ENCODE measurements at regions not wholly inside any gene's neighbourhood (a gene's known extent, or its start where the extent isn't known, plus 50 kb on each side); places are given as distances from the start of the nearest gene placed in this dataset.
"Not testable (repeated sequence)": the region's sequence is repeated elsewhere in the genome, so short reads cannot be mapped to it uniquely, and the experiment has no call there.

DNA sequence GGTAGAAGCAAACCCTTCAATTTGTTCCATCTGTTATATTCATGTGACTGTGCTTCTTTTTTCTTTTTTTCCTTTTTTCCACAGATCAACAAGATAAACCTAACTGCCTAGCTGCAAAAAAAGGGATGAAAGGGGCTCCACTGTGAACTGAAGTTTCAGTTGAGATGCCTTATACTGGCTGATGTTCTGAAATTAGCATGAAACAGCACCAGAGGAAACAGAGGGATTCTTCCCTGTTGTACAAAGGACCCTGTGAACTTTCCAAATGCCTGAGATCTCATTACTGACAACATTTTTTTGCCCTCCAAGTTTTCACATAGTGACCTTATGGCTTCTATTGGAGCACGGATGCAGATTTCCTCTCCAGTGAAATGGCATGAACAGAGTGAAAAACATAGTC, 302.7 kb upstream of the TFAP2D start:
- TF ChIP-seq, protein P1, sequence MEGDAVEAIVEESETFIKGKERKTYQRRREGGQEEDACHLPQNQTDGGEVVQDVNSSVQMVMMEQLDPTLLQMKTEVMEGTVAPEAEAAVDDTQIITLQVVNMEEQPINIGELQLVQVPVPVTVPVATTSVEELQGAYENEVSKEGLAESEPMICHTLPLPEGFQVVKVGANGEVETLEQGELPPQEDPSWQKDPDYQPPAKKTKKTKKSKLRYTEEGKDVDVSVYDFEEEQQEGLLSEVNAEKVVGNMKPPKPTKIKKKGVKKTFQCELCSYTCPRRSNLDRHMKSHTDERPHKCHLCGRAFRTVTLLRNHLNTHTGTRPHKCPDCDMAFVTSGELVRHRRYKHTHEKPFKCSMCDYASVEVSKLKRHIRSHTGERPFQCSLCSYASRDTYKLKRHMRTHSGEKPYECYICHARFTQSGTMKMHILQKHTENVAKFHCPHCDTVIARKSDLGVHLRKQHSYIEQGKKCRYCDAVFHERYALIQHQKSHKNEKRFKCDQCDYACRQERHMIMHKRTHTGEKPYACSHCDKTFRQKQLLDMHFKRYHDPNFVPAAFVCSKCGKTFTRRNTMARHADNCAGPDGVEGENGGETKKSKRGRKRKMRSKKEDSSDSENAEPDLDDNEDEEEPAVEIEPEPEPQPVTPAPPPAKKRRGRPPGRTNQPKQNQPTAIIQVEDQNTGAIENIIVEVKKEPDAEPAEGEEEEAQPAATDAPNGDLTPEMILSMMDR (IDR thresholded peaks at IDR 0.05; ENCODE audit: borderline replicate concordance, control extremely low read depth, extremely low read depth, insufficient read depth, missing control alignments): no peak
- in situ Hi-C loops (cut with MboI; ENCODE audit: low sequenced_read_pairs, unreplicated experiment): no loop called here
- no peak for DNase-seq (ENCODE audit: low spot score)

DNA sequence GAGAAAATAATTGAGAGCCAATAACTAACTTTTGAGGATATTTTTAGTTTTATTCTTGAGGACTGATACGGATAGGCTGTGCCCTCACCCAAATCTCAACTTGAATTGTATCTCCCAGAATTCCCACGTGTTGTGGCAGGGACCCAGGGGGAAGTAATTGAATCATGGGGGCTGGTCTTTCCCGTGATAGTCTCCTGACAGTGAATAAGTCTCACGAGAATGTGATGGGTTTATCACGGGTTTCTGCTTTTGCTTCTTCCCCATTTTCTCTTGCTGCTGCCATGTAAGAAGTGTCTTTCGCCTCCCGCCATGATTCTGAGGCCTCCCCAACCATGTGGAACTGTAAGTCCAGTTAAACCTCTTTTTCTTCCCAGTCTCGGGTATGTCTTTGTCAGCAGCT, 292.3 kb upstream of the TFAP2D start:
- not testable (repeated sequence) for DNase-seq (ENCODE audit: low spot score)

DNA sequence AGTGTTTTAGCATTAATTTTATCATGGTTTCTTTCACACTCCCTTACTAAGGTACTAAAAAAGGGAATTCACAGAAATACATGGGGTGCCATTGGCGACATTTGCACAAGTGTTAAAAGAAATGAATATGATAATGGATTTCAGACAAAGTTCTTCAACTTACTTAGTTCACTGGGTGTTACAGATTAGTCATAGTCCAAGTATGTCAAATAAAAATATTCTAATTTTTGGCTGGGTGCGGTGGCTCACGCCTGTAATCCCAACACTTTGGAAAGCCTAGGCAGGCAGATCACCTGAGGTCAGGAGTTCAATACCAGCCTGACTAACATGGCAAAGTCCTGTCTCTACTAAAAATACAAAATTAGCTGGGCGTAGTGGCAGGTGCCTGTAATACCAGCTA, 286.1 kb upstream of the TFAP2D start:
- TF ChIP-seq, protein P1 (IDR thresholded peaks at IDR 0.05; ENCODE audit: borderline replicate concordance, control extremely low read depth, extremely low read depth, insufficient read depth, missing control alignments): no peak
- in situ Hi-C loops (cut with MboI; ENCODE audit: low sequenced_read_pairs, unreplicated experiment): no loop called here

More for the DNA sequence above, 292.3 kb upstream of the TFAP2D start:
- in situ Hi-C loops (cut with MboI; ENCODE audit: low sequenced_read_pairs, unreplicated experiment): not testable (repeated sequence)

DNA sequence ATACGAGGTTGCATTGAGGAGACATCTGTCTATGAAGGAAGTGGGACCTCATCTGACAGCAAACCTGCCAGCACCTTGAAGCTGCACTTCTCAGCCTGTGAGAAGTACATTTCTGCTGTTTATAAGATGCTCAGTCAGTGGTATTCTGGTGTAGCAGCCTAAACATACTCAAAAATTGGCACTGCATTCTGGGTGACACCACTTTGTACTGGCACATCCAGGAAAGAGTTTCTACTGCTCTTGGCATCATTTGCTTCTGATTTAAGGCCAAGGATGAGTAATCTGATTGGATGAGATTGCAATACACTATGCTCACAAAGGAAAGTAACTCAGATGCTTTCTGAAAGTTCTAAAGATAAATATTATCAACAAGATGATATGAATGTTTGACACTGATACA, 275.4 kb upstream of the TFAP2D start:
- in situ Hi-C loops (cut with MboI; ENCODE audit: low sequenced_read_pairs, unreplicated experiment): no loop called here
- DNase-seq (ENCODE audit: low spot score): no peak
- TF ChIP-seq, protein P1 (IDR thresholded peaks at IDR 0.05; ENCODE audit: borderline replicate concordance, control extremely low read depth, extremely low read depth, insufficient read depth, missing control alignments): no peak

More for the DNA sequence above, 286.1 kb upstream of the TFAP2D start:
- DNase-seq (ENCODE audit: low spot score): no peak

DNA sequence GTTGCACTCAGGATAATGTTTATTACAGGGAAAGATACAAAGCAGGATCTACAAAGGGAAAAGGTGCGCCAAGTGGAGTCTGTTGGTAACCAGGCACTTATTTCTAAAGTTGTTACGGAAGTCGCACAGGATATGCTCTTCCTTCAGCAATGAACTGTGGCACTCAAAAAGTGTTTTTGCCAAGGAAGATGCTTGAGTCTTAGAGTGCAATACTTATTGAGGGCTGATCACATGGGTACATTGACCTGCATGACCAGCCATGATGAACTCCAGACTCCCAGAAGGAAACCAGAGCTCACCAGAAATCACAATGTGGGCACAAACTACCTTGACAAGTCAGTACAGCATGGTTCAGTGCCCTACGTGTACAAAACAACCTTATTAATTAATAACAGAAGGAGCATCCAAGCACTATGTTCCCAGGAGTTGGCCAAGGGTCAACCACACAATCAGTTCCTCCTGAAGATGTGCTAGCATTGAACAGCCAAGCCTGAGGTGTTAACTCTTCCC, 270.7 kb upstream of the TFAP2D start:
- TF ChIP-seq, protein P1 (IDR thresholded peaks at IDR 0.05; ENCODE audit: borderline replicate concordance, control extremely low read depth, extremely low read depth, insufficient read depth, missing control alignments): no peak
- in situ Hi-C loops (cut with MboI; ENCODE audit: low sequenced_read_pairs, unreplicated experiment): no loop called here

DNA sequence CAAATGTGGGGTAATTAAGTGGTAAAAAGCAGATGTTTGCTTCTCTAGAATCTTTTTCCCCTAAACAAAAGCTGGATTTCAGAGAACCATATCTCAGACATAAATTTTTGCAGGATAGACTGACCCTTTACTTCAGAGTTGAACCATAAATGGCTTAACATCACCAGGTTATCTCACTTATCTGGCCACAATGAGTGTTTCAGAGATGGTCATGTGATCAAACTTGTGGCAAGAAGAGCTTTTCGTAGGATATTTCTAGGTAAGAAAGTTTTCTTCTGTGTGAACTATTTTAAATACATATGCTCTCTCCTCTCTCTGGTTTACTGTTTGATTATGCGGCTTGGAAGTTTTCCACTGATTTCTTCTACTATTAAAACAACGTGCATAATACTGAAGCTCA, 270.2 kb upstream of the TFAP2D start:
- in situ Hi-C loops (cut with MboI; ENCODE audit: low sequenced_read_pairs, unreplicated experiment): no loop called here
- TF ChIP-seq, protein P1 (IDR thresholded peaks at IDR 0.05; ENCODE audit: borderline replicate concordance, control extremely low read depth, extremely low read depth, insufficient read depth, missing control alignments): no peak
- no peak for DNase-seq (ENCODE audit: low spot score)

More for the DNA sequence above, 270.7 kb upstream of the TFAP2D start:
- no peak for DNase-seq (ENCODE audit: low spot score)

DNA sequence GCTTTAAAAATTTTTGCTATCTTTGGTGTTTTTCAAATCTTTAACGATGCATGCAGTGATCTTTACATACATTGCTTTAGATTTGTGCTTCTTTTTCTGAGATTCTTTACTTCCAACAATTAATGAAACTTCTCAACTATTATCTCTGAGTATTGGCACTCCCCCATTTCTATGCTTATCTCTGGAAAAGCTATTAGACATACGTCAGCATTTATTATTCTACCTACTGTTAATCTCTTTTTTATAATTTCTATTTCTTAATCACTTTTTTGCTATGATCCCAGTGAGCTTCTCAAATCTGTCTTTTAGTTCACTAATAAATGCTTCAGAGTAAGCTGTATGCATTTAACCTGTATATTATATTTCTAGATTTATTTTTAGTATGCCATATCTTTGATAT, 264.2 kb upstream of the TFAP2D start:
- TF ChIP-seq, protein P1 (IDR thresholded peaks at IDR 0.05; ENCODE audit: borderline replicate concordance, control extremely low read depth, extremely low read depth, insufficient read depth, missing control alignments): no peak

More for the DNA sequence above, 264.2 kb upstream of the TFAP2D start:
- DNase-seq (ENCODE audit: low spot score): no peak
- in situ Hi-C loops (cut with MboI; ENCODE audit: low sequenced_read_pairs, unreplicated experiment): no loop called here
